Jurkat, Clone E6-1 (cell line): ENCODE measurements at regions not wholly inside any gene's neighbourhood (a gene's known extent, or its start where the extent isn't known, plus 50 kb on each side); places are given as distances from the start of the nearest gene placed in this dataset.

Experiments
- DNase-seq: peaks from one replicate; pipeline ENCODE4 v3.0.0-alpha.2; 2011; ENCODE audit warnings: low read depth, low spot score
- H3K4me3 ChIP-seq: 2 replicates; pipeline ENCODE4 v1.5.1; 2011; ENCODE audit warnings: mild to moderate bottlenecking, low read length, control low read depth, moderate library complexity

GRCh38 chr18:79622004-79622403 is 57.6 kb upstream of the CTDP1 start:
- DNase-seq: no peak
- no peak overlapping the region for H3K4me3 ChIP-seq

- no peak for DNase-seq
- no peak overlapping the region for H3K4me3 ChIP-seq
Observed at GRCh38 chr18:79624356-79625170, 55.0 kb upstream of the CTDP1 start.

GRCh38 chr18:79625195-79625923 is 54.2 kb upstream of the CTDP1 start:
- no peak for DNase-seq
- H3K4me3 ChIP-seq: no peak overlapping the region

- no peak overlapping the region for H3K4me3 ChIP-seq
- DNase-seq: no peak
Observed at GRCh38 chr18:79625924-79626561, 53.6 kb upstream of the CTDP1 start.

GRCh38 chr18:79626905-79627749 is 52.5 kb upstream of the CTDP1 start:
- no peak for DNase-seq
- no peak overlapping the region for H3K4me3 ChIP-seq

- no peak for DNase-seq
- H3K4me3 ChIP-seq: no peak overlapping the region
Observed at GRCh38 chr18:79627750-79628294, 51.8 kb upstream of the CTDP1 start.

GRCh38 chr18:79628416-79629248 is 51.0 kb upstream of the CTDP1 start:
- H3K4me3 ChIP-seq: no peak overlapping the region
- DNase-seq: no peak

GRCh38 chr18:79629249-79629558 is 50.4 kb upstream of the CTDP1 start:
- H3K4me3 ChIP-seq: no peak overlapping the region
- DNase-seq: no peak

- H3K4me3 ChIP-seq: no peak overlapping the region
- DNase-seq: no peak
Observed at GRCh38 chr18:79629606-79630005, 50.0 kb upstream of the CTDP1 start.
